ENCODE measurements at regions not wholly inside any gene's neighbourhood (a gene's known extent, or its start where the extent isn't known, plus 50 kb on each side); places are given as distances from the start of the nearest gene placed in this dataset.

DNA sequence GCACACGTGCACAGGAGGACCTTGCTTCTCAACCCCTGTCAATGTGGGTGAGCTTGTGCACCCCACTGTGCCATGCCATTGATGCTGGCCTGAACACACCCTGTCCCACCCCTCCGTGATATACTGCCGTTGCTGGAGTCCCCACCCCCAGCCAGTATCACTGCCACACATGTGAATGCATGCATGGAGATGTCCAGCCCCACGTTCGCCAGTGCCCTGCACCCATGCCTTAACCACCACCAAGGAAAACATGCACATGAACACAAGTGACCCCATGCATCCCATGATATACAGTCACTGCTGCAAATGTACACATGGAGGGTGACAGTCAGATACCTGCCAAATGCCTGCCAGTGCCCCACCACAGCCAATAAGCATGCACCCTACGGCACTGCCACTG is 692.5 kb upstream of the ZWINT start:
- TF ChIP-seq, protein P1, sequence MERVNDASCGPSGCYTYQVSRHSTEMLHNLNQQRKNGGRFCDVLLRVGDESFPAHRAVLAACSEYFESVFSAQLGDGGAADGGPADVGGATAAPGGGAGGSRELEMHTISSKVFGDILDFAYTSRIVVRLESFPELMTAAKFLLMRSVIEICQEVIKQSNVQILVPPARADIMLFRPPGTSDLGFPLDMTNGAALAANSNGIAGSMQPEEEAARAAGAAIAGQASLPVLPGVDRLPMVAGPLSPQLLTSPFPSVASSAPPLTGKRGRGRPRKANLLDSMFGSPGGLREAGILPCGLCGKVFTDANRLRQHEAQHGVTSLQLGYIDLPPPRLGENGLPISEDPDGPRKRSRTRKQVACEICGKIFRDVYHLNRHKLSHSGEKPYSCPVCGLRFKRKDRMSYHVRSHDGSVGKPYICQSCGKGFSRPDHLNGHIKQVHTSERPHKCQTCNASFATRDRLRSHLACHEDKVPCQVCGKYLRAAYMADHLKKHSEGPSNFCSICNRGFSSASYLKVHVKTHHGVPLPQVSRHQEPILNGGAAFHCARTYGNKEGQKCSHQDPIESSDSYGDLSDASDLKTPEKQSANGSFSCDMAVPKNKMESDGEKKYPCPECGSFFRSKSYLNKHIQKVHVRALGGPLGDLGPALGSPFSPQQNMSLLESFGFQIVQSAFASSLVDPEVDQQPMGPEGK (CRISPR knock-in tag; IDR thresholded peaks at IDR 0.05; ENCODE audit: borderline replicate concordance): no peak
- no peak for TF ChIP-seq RARB (CRISPR knock-in tag; IDR thresholded peaks at IDR 0.05)
- TF ChIP-seq ZNF8 (CRISPR knock-in tag; IDR thresholded peaks at IDR 0.05): no peak
- TF ChIP-seq ZC3H10 (CRISPR knock-in tag; IDR thresholded peaks at IDR 0.05): no peak
- TF ChIP-seq ESRRG (CRISPR knock-in tag; IDR thresholded peaks at IDR 0.05): no peak
- TF ChIP-seq ISL1 (CRISPR knock-in tag; IDR thresholded peaks at IDR 0.05): no peak
- TF ChIP-seq ARNTL (CRISPR knock-in tag; IDR thresholded peaks at IDR 0.05; ENCODE audit: borderline replicate concordance, low read depth): no peak
- no peak for TF ChIP-seq TCF4 (CRISPR knock-in tag; IDR thresholded peaks at IDR 0.05; ENCODE audit: borderline replicate concordance)
- TF ChIP-seq, protein P2, sequence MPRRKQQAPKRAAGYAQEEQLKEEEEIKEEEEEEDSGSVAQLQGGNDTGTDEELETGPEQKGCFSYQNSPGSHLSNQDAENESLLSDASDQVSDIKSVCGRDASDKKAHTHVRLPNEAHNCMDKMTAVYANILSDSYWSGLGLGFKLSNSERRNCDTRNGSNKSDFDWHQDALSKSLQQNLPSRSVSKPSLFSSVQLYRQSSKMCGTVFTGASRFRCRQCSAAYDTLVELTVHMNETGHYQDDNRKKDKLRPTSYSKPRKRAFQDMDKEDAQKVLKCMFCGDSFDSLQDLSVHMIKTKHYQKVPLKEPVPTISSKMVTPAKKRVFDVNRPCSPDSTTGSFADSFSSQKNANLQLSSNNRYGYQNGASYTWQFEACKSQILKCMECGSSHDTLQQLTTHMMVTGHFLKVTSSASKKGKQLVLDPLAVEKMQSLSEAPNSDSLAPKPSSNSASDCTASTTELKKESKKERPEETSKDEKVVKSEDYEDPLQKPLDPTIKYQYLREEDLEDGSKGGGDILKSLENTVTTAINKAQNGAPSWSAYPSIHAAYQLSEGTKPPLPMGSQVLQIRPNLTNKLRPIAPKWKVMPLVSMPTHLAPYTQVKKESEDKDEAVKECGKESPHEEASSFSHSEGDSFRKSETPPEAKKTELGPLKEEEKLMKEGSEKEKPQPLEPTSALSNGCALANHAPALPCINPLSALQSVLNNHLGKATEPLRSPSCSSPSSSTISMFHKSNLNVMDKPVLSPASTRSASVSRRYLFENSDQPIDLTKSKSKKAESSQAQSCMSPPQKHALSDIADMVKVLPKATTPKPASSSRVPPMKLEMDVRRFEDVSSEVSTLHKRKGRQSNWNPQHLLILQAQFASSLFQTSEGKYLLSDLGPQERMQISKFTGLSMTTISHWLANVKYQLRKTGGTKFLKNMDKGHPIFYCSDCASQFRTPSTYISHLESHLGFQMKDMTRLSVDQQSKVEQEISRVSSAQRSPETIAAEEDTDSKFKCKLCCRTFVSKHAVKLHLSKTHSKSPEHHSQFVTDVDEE (CRISPR knock-in tag; IDR thresholded peaks at IDR 0.05): no peak
- no peak for TF ChIP-seq ZFP3 (CRISPR knock-in tag; IDR thresholded peaks at IDR 0.05)
- TF ChIP-seq ZFP30 (CRISPR knock-in tag; IDR thresholded peaks at IDR 0.05): no peak
- TF ChIP-seq PPARA (CRISPR knock-in tag; IDR thresholded peaks at IDR 0.05; ENCODE audit: borderline replicate concordance): no peak
- no peak for TF ChIP-seq GLIS3 (CRISPR knock-in tag; IDR thresholded peaks at IDR 0.05)
- no peak for TF ChIP-seq ZNF70 (CRISPR knock-in tag; IDR thresholded peaks at IDR 0.05)

DNA sequence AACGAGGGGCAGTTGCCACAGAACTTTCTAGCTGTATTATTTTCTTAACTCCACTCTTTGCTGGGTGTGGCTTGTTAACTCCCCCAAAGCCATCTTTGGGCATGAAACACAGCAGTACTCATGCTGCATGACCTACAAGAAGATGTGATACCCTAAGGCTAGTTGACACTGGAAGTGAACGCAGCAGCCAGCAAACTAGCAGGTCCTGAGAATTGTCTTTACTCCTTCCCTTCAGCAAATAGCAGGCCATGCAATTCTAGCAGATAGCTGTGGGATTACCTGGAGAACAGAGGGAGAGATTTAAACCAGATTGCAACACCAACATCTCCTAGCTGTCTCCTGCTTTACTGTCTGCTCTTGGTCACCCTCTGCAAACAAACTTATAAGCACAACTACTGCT is 688.0 kb upstream of the ZWINT start:
- ATAC-seq: no peak

More for the DNA sequence above, 692.5 kb upstream of the ZWINT start:
- ATAC-seq: no peak

DNA sequence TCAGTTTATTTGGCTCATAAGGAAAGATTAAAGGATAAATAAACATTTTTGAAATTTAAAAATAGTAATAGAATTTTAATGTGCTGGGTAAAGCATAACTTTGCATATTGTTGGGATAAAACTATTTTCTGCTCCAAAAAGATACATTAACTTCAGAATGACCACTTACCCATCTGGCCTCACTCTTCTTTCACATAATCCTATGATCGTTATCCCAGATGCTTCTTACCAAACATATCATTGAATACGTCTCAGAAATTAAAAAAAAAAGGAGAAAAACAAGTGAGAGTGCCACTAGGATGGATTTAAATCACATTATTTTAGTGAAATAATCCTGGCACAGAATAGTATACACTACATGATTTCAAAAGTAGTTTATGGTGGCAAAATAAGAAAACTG is 677.5 kb upstream of the ZWINT start:
- no peak for ATAC-seq
- TF ChIP-seq, protein P1 (CRISPR knock-in tag; IDR thresholded peaks at IDR 0.05; ENCODE audit: borderline replicate concordance): no peak
- no peak for TF ChIP-seq OSR1 (CRISPR knock-in tag; IDR thresholded peaks at IDR 0.05)

More for the DNA sequence above, 688.0 kb upstream of the ZWINT start:
- TF ChIP-seq, protein P3, sequence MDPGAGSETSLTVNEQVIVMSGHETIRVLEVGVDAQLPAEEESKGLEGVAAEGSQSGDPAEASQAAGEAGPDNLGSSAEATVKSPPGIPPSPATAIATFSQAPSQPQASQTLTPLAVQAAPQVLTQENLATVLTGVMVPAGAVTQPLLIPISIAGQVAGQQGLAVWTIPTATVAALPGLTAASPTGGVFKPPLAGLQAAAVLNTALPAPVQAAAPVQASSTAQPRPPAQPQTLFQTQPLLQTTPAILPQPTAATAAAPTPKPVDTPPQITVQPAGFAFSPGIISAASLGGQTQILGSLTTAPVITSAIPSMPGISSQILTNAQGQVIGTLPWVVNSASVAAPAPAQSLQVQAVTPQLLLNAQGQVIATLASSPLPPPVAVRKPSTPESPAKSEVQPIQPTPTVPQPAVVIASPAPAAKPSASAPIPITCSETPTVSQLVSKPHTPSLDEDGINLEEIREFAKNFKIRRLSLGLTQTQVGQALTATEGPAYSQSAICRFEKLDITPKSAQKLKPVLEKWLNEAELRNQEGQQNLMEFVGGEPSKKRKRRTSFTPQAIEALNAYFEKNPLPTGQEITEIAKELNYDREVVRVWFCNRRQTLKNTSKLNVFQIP (CRISPR knock-in tag; IDR thresholded peaks at IDR 0.05; ENCODE audit: borderline replicate concordance, low read depth): no peak
- TF ChIP-seq TOX (CRISPR knock-in tag; IDR thresholded peaks at IDR 0.05; ENCODE audit: borderline replicate concordance) (no peak), CSDC2 (CRISPR knock-in tag; IDR thresholded peaks at IDR 0.05) (no peak), TCF4 (CRISPR knock-in tag; IDR thresholded peaks at IDR 0.05; ENCODE audit: borderline replicate concordance) (no peak), ZNF565 (CRISPR knock-in tag; conservative IDR thresholded peaks at IDR 0.05; ENCODE audit: low read depth) (no peak), ARNTL (CRISPR knock-in tag; IDR thresholded peaks at IDR 0.05; ENCODE audit: borderline replicate concordance, low read depth) (no peak), ZC3H10 (CRISPR knock-in tag; IDR thresholded peaks at IDR 0.05) (no peak), ZNF70 (CRISPR knock-in tag; IDR thresholded peaks at IDR 0.05) (no peak), ZFP30 (CRISPR knock-in tag; IDR thresholded peaks at IDR 0.05) (no peak), GLIS3 (CRISPR knock-in tag; IDR thresholded peaks at IDR 0.05) (no peak)
- TF ChIP-seq, protein P2 (CRISPR knock-in tag; IDR thresholded peaks at IDR 0.05): no peak
